Transverse colon (tissue), 4 donors: ENCODE measurements at regions not wholly inside any gene's neighbourhood (a gene's known extent, or its start where the extent isn't known, plus 50 kb on each side); places are given as distances from the start of the nearest gene placed in this dataset.

Source experiments
- DNase-seq: peaks from one replicate; pipeline ENCODE4 v3.0.0-alpha.2; 2019
- H3K27ac ChIP-seq, 4 donors: fragments of 200-600 bp; sonication (generic); 2 replicates each; pipeline ENCODE4 v1.5.1; 2016 to 2018; ENCODE audit warnings: inconsistent platforms in 4 of 4
- H3K27me3 ChIP-seq: fragments of 200-600 bp; sonication (generic); 2 replicates; pipeline ENCODE4 v1.5.1; 2017; ENCODE audit warnings: inconsistent platforms
- H3K36me3 ChIP-seq, 4 donors: fragments of 200-600 bp; sonication (generic); 2 replicates each; pipeline ENCODE4 v1.5.1; 2017 to 2019; ENCODE audit warnings: inconsistent platforms in 4 of 4
- H3K4me1 ChIP-seq, 4 donors: fragments of 200-600 bp; sonication (generic); 2 replicates each; pipeline ENCODE4 v1.5.1; 2017 to 2020; ENCODE audit warnings: inconsistent platforms in 4 of 4
- H3K4me3 ChIP-seq, 4 donors: fragments of 200-600 bp; sonication (generic); 1 replicate in 1 of 4; 2 replicates in 3 of 4; pipeline versions ENCODE4 v1.5.1 to v1.6.1; 2017 to 2019; ENCODE audit warnings: inconsistent platforms in 4 of 4
- H3K9me3 ChIP-seq, 2 donors: fragments of 200-600 bp; sonication (generic); 2 replicates each; pipeline ENCODE4 v1.5.1; 2017 to 2019; ENCODE audit warnings: inconsistent platforms in 2 of 2
- EP300 ChIP-seq: sonication (generic); formaldehyde crosslinking; IDR thresholded peaks from one replicate; pipeline ENCODE4 v1.6.1; 2017; ENCODE audit warnings: antibody characterized with exemption, low read depth
- POLR2A ChIP-seq: fragments of 450-650 bp; IDR thresholded peaks from one replicate; pipeline ENCODE4 v1.6.1; 2016; ENCODE audit warnings: antibody characterized with exemption, mild to moderate bottlenecking, moderate library complexity
- POLR2AphosphoS5 ChIP-seq, 3 donors: sonication (generic); formaldehyde crosslinking; IDR thresholded peaks; one replicate each; pipeline ENCODE4 v1.6.1; 2016; ENCODE audit warnings: antibody characterized with exemption in 3 of 3
- WGBS, 2 donors: methylation state at CpG; one replicate each; pipeline ENCODE4 v1.1.5; 2018; ENCODE audit warnings: low coverage in 1 of 2; 5-methylcytosine and 5-hydroxymethylcytosine counted together
- in situ Hi-C, 4 donors: fragments of 200-750 bp; cut with MboI; loops; one replicate each; pipeline versions ENCODE4 v1.15.0 to v1.15.1; 2017; ENCODE audit warnings: low sequenced_read_pairs in 3 of 4, low pct_ligation_motif_present in 1 of 4, low pct_unique_long_range_greater_than_20kb in 1 of 4
- intact Hi-C: fragments of 100-400 bp; cut with DNase I; formaldehyde crosslinking; loops from one replicate; pipeline ENCODE4 v1.15.1; 2023; ENCODE audit warnings: low total_unique reads
- TF ChIP-seq, protein P1 (sequence below), 5 experiments: fragments of 200-600 bp in 3 of 5; fragments of 450-650 bp in 2 of 5; sonication (generic) in 3 of 5; IDR thresholded peaks; 1 replicate in 2 of 5; 2 replicates in 3 of 5; pipeline ENCODE4 v1.5.1; 2016 to 2017; ENCODE audit warnings: antibody characterized with exemption in 5 of 5, inconsistent platforms in 3 of 5, mild to moderate bottlenecking in 2 of 5, moderate library complexity in 1 of 5

DNA sequence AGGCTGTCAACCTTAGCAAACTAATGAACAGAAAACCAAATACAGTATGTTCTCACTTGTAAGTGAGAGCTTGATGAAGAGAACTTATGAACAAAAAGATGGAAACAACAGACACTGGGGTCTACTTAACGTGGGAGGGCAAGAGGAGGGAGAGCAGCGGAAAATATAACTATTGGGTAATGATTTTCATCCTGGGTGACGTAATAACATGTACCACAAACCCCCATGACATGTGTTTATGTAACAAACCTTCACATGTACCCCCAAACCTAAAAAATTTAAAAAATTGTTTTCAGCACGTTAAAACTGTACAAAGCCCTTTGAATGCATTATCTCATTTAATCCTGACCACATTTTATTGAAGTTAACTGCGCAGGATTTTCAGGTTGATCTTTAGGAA is 64.9 kb upstream of the RBMS1 start:
- H3K27me3 ChIP-seq: no peaks in the 10 kb centered on the region
- TF ChIP-seq POLR2AphosphoS5 (IDR thresholded peaks at IDR 0.05) (no peak), EP300 (no peak), POLR2A (no peak)
- TF ChIP-seq, protein P1, sequence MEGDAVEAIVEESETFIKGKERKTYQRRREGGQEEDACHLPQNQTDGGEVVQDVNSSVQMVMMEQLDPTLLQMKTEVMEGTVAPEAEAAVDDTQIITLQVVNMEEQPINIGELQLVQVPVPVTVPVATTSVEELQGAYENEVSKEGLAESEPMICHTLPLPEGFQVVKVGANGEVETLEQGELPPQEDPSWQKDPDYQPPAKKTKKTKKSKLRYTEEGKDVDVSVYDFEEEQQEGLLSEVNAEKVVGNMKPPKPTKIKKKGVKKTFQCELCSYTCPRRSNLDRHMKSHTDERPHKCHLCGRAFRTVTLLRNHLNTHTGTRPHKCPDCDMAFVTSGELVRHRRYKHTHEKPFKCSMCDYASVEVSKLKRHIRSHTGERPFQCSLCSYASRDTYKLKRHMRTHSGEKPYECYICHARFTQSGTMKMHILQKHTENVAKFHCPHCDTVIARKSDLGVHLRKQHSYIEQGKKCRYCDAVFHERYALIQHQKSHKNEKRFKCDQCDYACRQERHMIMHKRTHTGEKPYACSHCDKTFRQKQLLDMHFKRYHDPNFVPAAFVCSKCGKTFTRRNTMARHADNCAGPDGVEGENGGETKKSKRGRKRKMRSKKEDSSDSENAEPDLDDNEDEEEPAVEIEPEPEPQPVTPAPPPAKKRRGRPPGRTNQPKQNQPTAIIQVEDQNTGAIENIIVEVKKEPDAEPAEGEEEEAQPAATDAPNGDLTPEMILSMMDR (IDR thresholded peaks at IDR 0.05): no peak
- in situ Hi-C loops: no loop called here
- DNase-seq: no peak
- no peaks in the 10 kb centered on the region for H3K36me3 ChIP-seq
- no peak overlapping the region for H3K27ac ChIP-seq
- intact Hi-C loops: no loop called here
- no peak overlapping the region for H3K4me3 ChIP-seq
- no peaks in the 10 kb centered on the region for H3K4me1 ChIP-seq
- 75% methylated on average over 2 to 5 of the region's 5 CpGs for WGBS, 2 donors
- no peaks in the 10 kb centered on the region for H3K9me3 ChIP-seq

DNA sequence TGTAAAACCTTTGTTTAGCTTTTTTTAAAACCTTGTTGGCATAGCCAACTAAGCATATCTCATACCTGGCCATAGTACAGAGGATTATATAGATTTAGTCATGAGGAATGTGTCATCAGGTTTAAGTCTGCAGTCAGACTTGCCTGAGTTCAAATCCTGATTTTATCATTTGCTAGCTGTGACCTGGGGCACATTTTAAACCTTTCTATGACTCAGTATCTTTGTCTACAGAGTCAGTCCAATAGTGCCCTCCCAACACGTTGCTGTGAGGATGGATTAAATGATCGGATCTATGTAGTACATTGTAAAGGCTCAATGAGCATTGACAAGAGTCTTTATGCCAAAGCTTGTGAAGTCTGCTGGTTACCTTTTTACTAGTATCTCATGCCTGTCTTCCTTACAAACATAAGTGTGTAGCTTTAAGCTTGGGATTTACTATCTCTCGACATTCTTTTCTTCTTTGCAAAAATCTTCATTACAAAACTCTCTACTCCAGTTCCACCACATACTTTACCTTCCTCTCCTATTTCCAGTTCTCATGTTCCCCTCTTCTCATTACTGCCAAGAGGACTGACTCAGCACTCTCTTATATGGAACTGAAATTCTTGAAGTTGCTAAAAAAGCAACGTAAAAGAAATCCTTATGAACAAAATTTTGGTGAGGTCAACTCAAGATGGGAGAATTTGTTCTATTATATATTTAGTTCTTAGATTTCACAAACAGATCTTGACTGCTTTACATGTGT is 68.1 kb upstream of the RBMS1 start:
- Histone ChIP-seq H3K4me3 (no peak overlapping the region), H3K27me3 (no peaks in the 10 kb centered on the region), H3K4me1 (no peaks in the 10 kb centered on the region), H3K9me3 (no peaks in the 10 kb centered on the region), H3K27ac (no peak overlapping the region), H3K36me3 (no peaks in the 10 kb centered on the region)
- TF ChIP-seq POLR2AphosphoS5 (IDR thresholded peaks at IDR 0.05) (no peak), POLR2A (no peak), EP300 (no peak)
- TF ChIP-seq, protein P1 (IDR thresholded peaks at IDR 0.05): no peak
- no peak for DNase-seq
- 54 to 68% methylated on average over 1 to 4 of the region's 4 CpGs for WGBS, 2 donors
- in situ Hi-C loops: no loop called here
- intact Hi-C loops: no loop called here

DNA sequence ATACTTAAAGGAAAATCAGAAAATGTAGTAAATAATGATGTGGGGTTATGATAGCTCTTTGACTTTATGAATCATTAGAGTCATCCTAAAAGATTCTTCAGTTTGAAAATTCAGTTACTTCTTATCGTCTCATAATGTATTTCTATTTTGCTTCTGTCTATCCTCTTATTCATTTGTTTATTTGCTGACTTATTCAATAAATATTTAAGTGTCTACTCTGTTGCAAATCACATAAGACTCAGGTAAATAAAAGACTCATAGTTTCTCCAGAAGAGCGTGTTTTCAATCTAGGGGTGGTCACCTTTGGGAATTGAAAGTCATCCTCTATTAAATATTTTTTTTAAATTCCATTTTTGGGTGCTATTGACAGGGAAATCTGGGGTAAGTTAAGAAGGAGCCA is 69.1 kb upstream of the RBMS1 start:
- no peak for DNase-seq
- intact Hi-C loops: no loop called here
- no peaks in the 10 kb centered on the region for H3K27me3 ChIP-seq
- 82 to 100% methylated on average over 2 of the region's 2 CpGs for WGBS, 2 donors
- H3K27ac ChIP-seq: no peak overlapping the region
- TF ChIP-seq, protein P1 (IDR thresholded peaks at IDR 0.05): no peak
- no peak for TF ChIP-seq POLR2AphosphoS5 (IDR thresholded peaks at IDR 0.05)
- TF ChIP-seq POLR2A: no peak
- TF ChIP-seq EP300: no peak
- no peaks in the 10 kb centered on the region for H3K36me3 ChIP-seq
- H3K4me1 ChIP-seq: no peaks in the 10 kb centered on the region
- H3K9me3 ChIP-seq: no peaks in the 10 kb centered on the region
- in situ Hi-C loops: no loop called here
- no peak overlapping the region for H3K4me3 ChIP-seq

DNA sequence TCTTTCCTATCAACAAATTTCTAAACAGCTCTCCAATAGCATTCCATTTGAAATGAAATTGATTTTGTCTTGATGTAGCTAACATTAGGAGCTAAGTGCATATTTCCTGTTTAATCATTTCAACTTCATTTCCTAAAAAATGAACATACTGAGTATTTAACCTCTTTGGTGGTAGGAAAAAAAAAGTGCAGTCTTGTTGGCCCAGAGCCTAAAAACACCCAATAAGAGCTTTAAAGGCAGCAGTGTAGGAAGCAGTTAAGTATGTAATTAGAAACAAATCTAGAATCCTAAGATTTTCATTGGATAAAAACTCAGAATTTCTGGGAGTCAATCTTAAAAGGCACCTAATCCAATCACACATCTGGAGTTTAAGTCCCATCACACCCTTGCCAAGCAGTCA is 71.0 kb upstream of the RBMS1 start:
- Histone ChIP-seq H3K4me1 (no peaks in the 10 kb centered on the region), H3K9me3 (no peaks in the 10 kb centered on the region), H3K4me3 (no peak overlapping the region), H3K27me3 (no peaks in the 10 kb centered on the region), H3K27ac (no peak overlapping the region), H3K36me3 (no peaks in the 10 kb centered on the region)
- in situ Hi-C loops: no loop called here
- intact Hi-C loops: no loop called here
- no peak for DNase-seq
- no peak for TF ChIP-seq POLR2A
- TF ChIP-seq, protein P1 (IDR thresholded peaks at IDR 0.05): no peak
- TF ChIP-seq POLR2AphosphoS5 (IDR thresholded peaks at IDR 0.05): no peak
